Activated T-cell treated with anti-CD3 and anti-CD28 coated beads, Interleukin-2, amount 50 U/mL, for 72 hours (primary cell): ENCODE measurements at regions not wholly inside any gene's neighbourhood (a gene's known extent, or its start where the extent isn't known, plus 50 kb on each side); places are given as distances from the start of the nearest gene placed in this dataset.
A peak's percentile ranks its signal among the peaks of the same experiment; 100 is the strongest.
"Not testable (repeated sequence)": the region's sequence is repeated elsewhere in the genome, so short reads cannot be mapped to it uniquely, and the experiment has no call there.

Experiments used
- ATAC-seq, 2 donors: fragments of 150-1000 bp; cut with Tn5 transposase; replicated peaks in 1 of 2; 2 replicates each; pipeline ENCODE4 v1.10.0; 2021; ENCODE audit warnings: moderate library complexity in 2 of 2, mild to moderate bottlenecking in 1 of 2
- DNase-seq, 2 donors: peaks; one replicate each; pipeline ENCODE4 v3.0.0; 2021 to 2022; ENCODE audit warnings: mixed read lengths in 1 of 2
- H3K27ac Mint-ChIP-seq: one replicate; pipeline ENCODE4 v1.8.0; 2022; ENCODE audit warnings: mild to moderate bottlenecking, moderate library complexity, mixed read lengths
- H3K27me3 Mint-ChIP-seq: one replicate; pipeline ENCODE4 v1.8.0; 2022; ENCODE audit warnings: low read depth, mixed read lengths
- H3K36me3 Mint-ChIP-seq, 2 donors: one replicate each; pipeline ENCODE4 v1.8.0; 2022; ENCODE audit warnings: mixed read lengths in 2 of 2, mild to moderate bottlenecking in 1 of 2; ENCODE audit not compliant: insufficient read depth in 2 of 2
- H3K4me1 Mint-ChIP-seq: one replicate; pipeline ENCODE4 v1.8.0; 2022; ENCODE audit warnings: low read depth, mixed read lengths
- H3K4me3 Mint-ChIP-seq, 2 donors: one replicate each; pipeline ENCODE4 v1.8.0; 2022; ENCODE audit warnings: mild to moderate bottlenecking in 2 of 2, mixed read lengths in 2 of 2, moderate library complexity in 2 of 2
- H3K9me3 Mint-ChIP-seq, 2 donors: one replicate each; pipeline ENCODE4 v1.8.0; 2022; ENCODE audit warnings: mixed read lengths in 2 of 2

GRCh38 chr6:166235666-166236292 lies 68.1 kb upstream of the TBXT start:
- ATAC-seq: no peak
- Mint-ChIP-seq H3K27me3 (peaks cover 36% of the 10 kb centered on the region), H3K36me3 (no peaks in the 10 kb centered on the region), H3K4me3 (no peak overlapping the region), H3K4me1 (peaks cover 21% of the 10 kb centered on the region), H3K9me3 (no peaks in the 10 kb centered on the region), H3K27ac (no peak overlapping the region)
- no peak for DNase-seq

- not testable (repeated sequence) for H3K27ac Mint-ChIP-seq, H3K4me3 Mint-ChIP-seq, H3K36me3 Mint-ChIP-seq, H3K9me3 Mint-ChIP-seq, ATAC-seq, DNase-seq
- Mint-ChIP-seq H3K4me1 (peaks cover 33% of the 10 kb centered on the region), H3K27me3 (peaks cover 41% of the 10 kb centered on the region)
Measured at GRCh38 chr6:166231181-166231580, 63.5 kb upstream of the TBXT start.

GRCh38 chr6:166228839-166229528 lies 61.3 kb upstream of the TBXT start:
- H3K4me1 Mint-ChIP-seq: peaks cover 23% of the 10 kb centered on the region
- peaks cover 37% of the 10 kb centered on the region for H3K27me3 Mint-ChIP-seq
- DNase-seq (no peak), ATAC-seq (no peak)
- no peaks in the 10 kb centered on the region for H3K36me3 Mint-ChIP-seq
- no peaks in the 10 kb centered on the region for H3K9me3 Mint-ChIP-seq
- H3K27ac Mint-ChIP-seq: no peak overlapping the region
- no peak overlapping the region for H3K4me3 Mint-ChIP-seq

- DNase-seq (no peak), ATAC-seq (no peak)
- peaks cover 23% of the 10 kb centered on the region for H3K4me1 Mint-ChIP-seq
- no peak overlapping the region for H3K4me3 Mint-ChIP-seq
- H3K27ac Mint-ChIP-seq: no peak overlapping the region
- H3K27me3 Mint-ChIP-seq: peaks cover 42% of the 10 kb centered on the region
- H3K36me3 Mint-ChIP-seq: no peaks in the 10 kb centered on the region
- H3K9me3 Mint-ChIP-seq: no peaks in the 10 kb centered on the region
Measured at GRCh38 chr6:166228425-166228824, 60.8 kb upstream of the TBXT start.

GRCh38 chr6:166223079-166223478 lies 55.4 kb upstream of the TBXT start:
- Mint-ChIP-seq H3K36me3 (no peaks in the 10 kb centered on the region), H3K27me3 (peaks cover 35% of the 10 kb centered on the region), H3K4me3 (no peak overlapping the region), H3K9me3 (no peaks in the 10 kb centered on the region), H3K27ac (no peak overlapping the region), H3K4me1 (peaks cover 5% of the 10 kb centered on the region)
- ATAC-seq: no peak
- DNase-seq: no peak

GRCh38 chr6:166222631-166223030 lies 55.0 kb upstream of the TBXT start:
- H3K4me1 Mint-ChIP-seq: peaks cover 5% of the 10 kb centered on the region
- no peak overlapping the region for H3K4me3 Mint-ChIP-seq
- H3K36me3 Mint-ChIP-seq: no peaks in the 10 kb centered on the region
- no peaks in the 10 kb centered on the region for H3K9me3 Mint-ChIP-seq
- DNase-seq (no peak), ATAC-seq (no peak)
- peaks cover 30% of the 10 kb centered on the region for H3K27me3 Mint-ChIP-seq
- no peak overlapping the region for H3K27ac Mint-ChIP-seq

GRCh38 chr6:166221636-166222035 lies 54.0 kb upstream of the TBXT start:
- peaks cover 22% of the 10 kb centered on the region for H3K27me3 Mint-ChIP-seq
- DNase-seq (no peak), ATAC-seq (no peak)
- H3K4me3 Mint-ChIP-seq: no peak overlapping the region
- H3K9me3 Mint-ChIP-seq: no peaks in the 10 kb centered on the region
- H3K4me1 Mint-ChIP-seq: peaks cover 5% of the 10 kb centered on the region
- H3K36me3 Mint-ChIP-seq: no peaks in the 10 kb centered on the region
- no peak overlapping the region for H3K27ac Mint-ChIP-seq

GRCh38 chr6:166221040-166221439 lies 53.4 kb upstream of the TBXT start:
- peaks cover 5% of the 10 kb centered on the region for H3K4me1 Mint-ChIP-seq
- peak; percentile 35 for DNase-seq
- peak; percentile 77 to 85 for ATAC-seq
- no peak overlapping the region for H3K4me3 Mint-ChIP-seq
- peaks cover 22% of the 10 kb centered on the region for H3K27me3 Mint-ChIP-seq
- no peaks in the 10 kb centered on the region for H3K9me3 Mint-ChIP-seq
- no peak overlapping the region for H3K27ac Mint-ChIP-seq
- H3K36me3 Mint-ChIP-seq: no peaks in the 10 kb centered on the region
